ENCODE measurements at regions not wholly inside any gene's neighbourhood (a gene's known extent, or its start where the extent isn't known, plus 50 kb on each side); places are given as distances from the start of the nearest gene placed in this dataset.
"Not testable (repeated sequence)": the region's sequence is repeated elsewhere in the genome, so short reads cannot be mapped to it uniquely, and the experiment has no call there.

GRCh38 chr17:71024969-71025368 is 855.6 kb downstream of the KCNJ2 start:
- Histone ChIP-seq H3K9me3 (ENCODE audit: control insufficient read depth, insufficient read depth, low read depth, low read length) (no peaks in the 10 kb centered on the region), H3K4me3 (ENCODE audit: low read depth in 2 of 2, low read length in 2 of 2) (no peak overlapping the region), H3K36me3 (ENCODE audit: control insufficient read depth, insufficient read depth, low read length) (no peaks in the 10 kb centered on the region), H3K27me3 (ENCODE audit: control insufficient read depth, insufficient read depth, low read length) (peaks cover 2% of the 10 kb centered on the region; the same call in 1 of the 2 replicates), H3K27ac (ENCODE audit: low read length) (no peak overlapping the region), H3K4me1 (ENCODE audit: control insufficient read depth, insufficient read depth, low read length) (no peaks in the 10 kb centered on the region)
- intact Hi-C loops (cut with micrococcal nuclease; ENCODE audit: unreplicated experiment) (no loop called here), in situ Hi-C loops (cut with HindIII; ENCODE audit: low pct_unique_long_range_greater_than_20kb, low sequenced_read_pairs) (no loop called here)
- BruUV-seq (replicated peaks): no TSS peak
- ChIA-PET POLR2A (no interaction called here), CTCF (no interaction called here)
- ATAC-seq (no peak), DNase-seq (ENCODE audit: low read depth, low spot score) (no peak)
- TF ChIP-seq CTCF (IDR thresholded peaks at IDR 0.05) (no peak), TCF7L2 (IDR thresholded peaks at IDR 0.05; ENCODE audit: low read depth, low read length) (no peak), SIN3A (IDR thresholded peaks at IDR 0.05; ENCODE audit: borderline replicate concordance, insufficient read depth, low read depth, low read length) (no peak), REST (IDR thresholded peaks at IDR 0.05; ENCODE audit: insufficient read depth in 1 of 2, low read depth in 2 of 2, low read length in 1 of 2) (no peak), POLR2AphosphoS5 (IDR thresholded peaks at IDR 0.05; ENCODE audit: low read depth, low read length) (no peak)

GRCh38 chr17:71029246-71029645 is 859.9 kb downstream of the KCNJ2 start:
- ATAC-seq (no peak), DNase-seq (ENCODE audit: low read depth, low spot score) (no peak)
- H3K9me3 ChIP-seq (ENCODE audit: control insufficient read depth, insufficient read depth, low read depth, low read length): no peaks in the 10 kb centered on the region
- intact Hi-C loops (cut with micrococcal nuclease; ENCODE audit: unreplicated experiment) (no loop called here), in situ Hi-C loops (cut with HindIII; ENCODE audit: low pct_unique_long_range_greater_than_20kb, low sequenced_read_pairs) (no loop called here)
- H3K4me1 ChIP-seq (ENCODE audit: control insufficient read depth, insufficient read depth, low read length): no peaks in the 10 kb centered on the region
- POLR2A ChIA-PET: no interaction called here
- TF ChIP-seq TCF7L2 (IDR thresholded peaks at IDR 0.05; ENCODE audit: low read depth, low read length) (no peak), POLR2AphosphoS5 (IDR thresholded peaks at IDR 0.05; ENCODE audit: low read depth, low read length) (no peak), REST (IDR thresholded peaks at IDR 0.05; ENCODE audit: insufficient read depth in 1 of 2, low read depth in 2 of 2, low read length in 1 of 2) (no peak), CTCF (IDR thresholded peaks at IDR 0.05) (no peak), SIN3A (IDR thresholded peaks at IDR 0.05; ENCODE audit: borderline replicate concordance, insufficient read depth, low read depth, low read length) (no peak)
- H3K36me3 ChIP-seq (ENCODE audit: control insufficient read depth, insufficient read depth, low read length): no peaks in the 10 kb centered on the region
- no TSS peak for BruUV-seq (replicated peaks)
- H3K27ac ChIP-seq (ENCODE audit: low read length): no peak overlapping the region
- CTCF ChIA-PET: no interaction called here
- H3K27me3 ChIP-seq (ENCODE audit: control insufficient read depth, insufficient read depth, low read length): peaks cover 2% of the 10 kb centered on the region; the same call in 1 of the 2 replicates
- no peak overlapping the region for H3K4me3 ChIP-seq (ENCODE audit: low read depth in 2 of 2, low read length in 2 of 2)

GRCh38 chr17:71031286-71031685 is 862.0 kb downstream of the KCNJ2 start:
- H3K4me3 ChIP-seq (ENCODE audit: low read depth in 2 of 2, low read length in 2 of 2); H3K27ac ChIP-seq (ENCODE audit: low read length); DNase-seq (ENCODE audit: low read depth, low spot score); ATAC-seq; intact Hi-C loops (cut with micrococcal nuclease; ENCODE audit: unreplicated experiment); H3K4me1 ChIP-seq (ENCODE audit: control insufficient read depth, insufficient read depth, low read length); in situ Hi-C loops (cut with HindIII; ENCODE audit: low pct_unique_long_range_greater_than_20kb, low sequenced_read_pairs); BruUV-seq (replicated peaks); POLR2A ChIA-PET; H3K36me3 ChIP-seq (ENCODE audit: control insufficient read depth, insufficient read depth, low read length); CTCF ChIA-PET; H3K9me3 ChIP-seq (ENCODE audit: control insufficient read depth, insufficient read depth, low read depth, low read length); H3K27me3 ChIP-seq (ENCODE audit: control insufficient read depth, insufficient read depth, low read length): not testable (repeated sequence)

Data from Panc1 (cell line).